PC-9 (cell line): ENCODE measurements at regions not wholly inside any gene's neighbourhood (a gene's known extent, or its start where the extent isn't known, plus 50 kb on each side); places are given as distances from the start of the nearest gene placed in this dataset.
"Not testable (repeated sequence)": the region's sequence is repeated elsewhere in the genome, so short reads cannot be mapped to it uniquely, and the experiment has no call there.

ENCODE experiments used
- BruUV-seq: library from RNA; stranded (reverse); fragments of 400-500 nt; replicated peaks from 2 replicates; lab custom pipeline; 2021; lab: Mats Ljungman, UMichigan
- CTCF ChIA-PET: fragments of 300-600 bp; sonication (Branson Sonifier 250); formaldehyde crosslinking; loops from one replicate; lab custom pipeline; 2022; ENCODE audit warnings: antibody characterized with exemption; lab: Charles Lee
- POLR2A ChIA-PET: fragments of 300-600 bp; sonication (Branson Sonifier 250); formaldehyde crosslinking; loops from one replicate; lab custom pipeline; 2022; ENCODE audit warnings: antibody characterized with exemption; ENCODE audit not compliant: unreplicated experiment; lab: Charles Lee
- DNase-seq, 2 experiments: peaks; one replicate each; pipeline versions ENCODE4 v3.0.0 to v3.0.0-alpha.2; 2015 to 2022; ENCODE audit warnings: mixed read lengths in 1 of 2
- H2AFZ ChIP-seq: fragments of 200-600 bp; sonication (generic); 2 replicates; pipeline ENCODE4 v1.8.1; 2017; ENCODE audit warnings: antibody characterized with exemption
- H3F3A ChIP-seq: fragments of 200-600 bp; sonication (generic); 2 replicates; pipeline ENCODE4 v1.8.1; 2017; ENCODE audit warnings: antibody characterized with exemption, mild to moderate bottlenecking, low read depth; ENCODE audit not compliant: insufficient read depth
- H3K27ac ChIP-seq: fragments of 200-600 bp; sonication (generic); 2 replicates; pipeline ENCODE4 v1.6.1; 2016; ENCODE audit warnings: mixed run types
- H3K27me3 ChIP-seq: fragments of 200-600 bp; sonication (generic); 2 replicates; pipeline ENCODE4 v1.6.1; 2016; ENCODE audit warnings: low read depth, mixed run types; ENCODE audit not compliant: insufficient read depth
- H3K36me3 ChIP-seq: fragments of 200-600 bp; sonication (generic); 2 replicates; pipeline ENCODE4 v1.6.1; 2016; ENCODE audit warnings: low read depth, mixed run types
- H3K4me1 ChIP-seq: fragments of 200-600 bp; sonication (generic); replicated peaks from 2 replicates; pipeline ENCODE4 v1.6.1; 2016; ENCODE audit warnings: mixed run types; ENCODE audit not compliant: insufficient read depth
- H3K4me2 ChIP-seq: fragments of 200-600 bp; sonication (generic); 2 replicates; pipeline ENCODE4 v1.6.1; 2017; ENCODE audit warnings: mixed run types
- H3K4me3 ChIP-seq: fragments of 200-600 bp; sonication (generic); 2 replicates; pipeline ENCODE4 v1.6.1; 2016; ENCODE audit warnings: mixed run types
- H3K79me2 ChIP-seq: fragments of 200-600 bp; sonication (generic); 2 replicates; pipeline ENCODE4 v1.6.1; 2017; ENCODE audit warnings: low read depth, mixed run types
- H3K9me2 ChIP-seq: fragments of 200-600 bp; sonication (generic); 2 replicates; pipeline ENCODE4 v1.8.1; 2017; ENCODE audit warnings: mild to moderate bottlenecking; ENCODE audit not compliant: insufficient read depth
- H3K9me3 ChIP-seq: fragments of 200-600 bp; sonication (generic); 2 replicates; pipeline ENCODE4 v1.8.1; 2016; ENCODE audit warnings: low read depth; ENCODE audit not compliant: insufficient read depth
- H4K20me1 ChIP-seq: fragments of 200-600 bp; sonication (generic); 2 replicates; pipeline ENCODE4 v1.8.1; 2017; ENCODE audit not compliant: insufficient read depth
- CTCF ChIP-seq: fragments of 200-600 bp; sonication (generic); conservative IDR thresholded peaks from 2 replicates; pipeline ENCODE4 v1.6.1; 2017; ENCODE audit warnings: mixed run types, antibody characterized with exemption, mild to moderate bottlenecking, moderate library complexity
- EZH2 ChIP-seq: fragments of 200-600 bp; sonication (generic); IDR thresholded peaks from 2 replicates; pipeline ENCODE4 v1.8.0; 2017; ENCODE audit warnings: antibody characterized with exemption, low read depth
- intact Hi-C: fragments of 100-400 bp; cut with micrococcal nuclease; formaldehyde crosslinking; loops from one replicate; pipeline ENCODE4 v1.10.0; 2022; ENCODE audit not compliant: unreplicated experiment

- BruUV-seq = no TSS peak
- Histone ChIP-seq H3K4me3 (no peak overlapping the region), H2AFZ (no peak overlapping the region), H3K4me1 (no peaks in the 10 kb centered on the region), H3F3A (no peaks in the 10 kb centered on the region), H3K79me2 (no peaks in the 10 kb centered on the region), H3K9me3 (no peaks in the 10 kb centered on the region), H3K4me2 (no peak overlapping the region), H3K27ac (no peak overlapping the region), H3K36me3 (no peaks in the 10 kb centered on the region), H3K9me2 (no peaks in the 10 kb centered on the region), H3K27me3 (no peaks in the 10 kb centered on the region), H4K20me1 (no peaks in the 10 kb centered on the region)
- no peak for DNase-seq
- TF ChIP-seq CTCF (no peak), EZH2 (no peak)
- intact Hi-C loops = no loop called here
- CTCF ChIA-PET = no interaction called here
- POLR2A ChIA-PET = no interaction called here
These were observed 764.2 kb downstream of the TENT5A start for GRCh38 chr6:80988286-80988685.

GRCh38 chr6:80981226-80981625, 771.3 kb downstream of the TENT5A start:
- H3K36me3 ChIP-seq, H3K27me3 ChIP-seq, H2AFZ ChIP-seq, BruUV-seq, H3K4me1 ChIP-seq, H3F3A ChIP-seq, H3K79me2 ChIP-seq, H3K27ac ChIP-seq, H3K9me2 ChIP-seq, H4K20me1 ChIP-seq, H3K9me3 ChIP-seq, H3K4me3 ChIP-seq, CTCF ChIA-PET, H3K4me2 ChIP-seq, POLR2A ChIA-PET, DNase-seq, intact Hi-C loops: not testable (repeated sequence)

- intact Hi-C loops = no loop called here
- no peak for TF ChIP-seq CTCF
- TF ChIP-seq EZH2 = no peak
- no peaks in the 10 kb centered on the region for H4K20me1 ChIP-seq
- BruUV-seq = no TSS peak
- POLR2A ChIA-PET = interaction anchor here (0.7 kb wide), 1 partner anchor 45 kb away, joined by 4 read pairs; no protein-coding TSS in a partner anchor
- no peak for DNase-seq
- no peaks in the 10 kb centered on the region for H3F3A ChIP-seq
- no peaks in the 10 kb centered on the region for H3K27me3 ChIP-seq
- no peaks in the 10 kb centered on the region for H3K9me2 ChIP-seq
- H3K4me3 ChIP-seq = no peak overlapping the region
- H3K36me3 ChIP-seq = no peaks in the 10 kb centered on the region
- no peaks in the 10 kb centered on the region for H3K9me3 ChIP-seq
- H3K79me2 ChIP-seq = no peaks in the 10 kb centered on the region
- no peak overlapping the region for H3K27ac ChIP-seq
- H3K4me1 ChIP-seq = no peaks in the 10 kb centered on the region
- no peak overlapping the region for H3K4me2 ChIP-seq
- no peak overlapping the region for H2AFZ ChIP-seq
- CTCF ChIA-PET = no interaction called here
These were observed 776.1 kb downstream of the TENT5A start for GRCh38 chr6:80976336-80976735.

- no peak overlapping the region for H3K4me2 ChIP-seq
- BruUV-seq = no TSS peak
- H3K4me1 ChIP-seq = no peaks in the 10 kb centered on the region
- no peaks in the 10 kb centered on the region for H3K9me3 ChIP-seq
- POLR2A ChIA-PET = interaction anchor here (0.6 kb wide), 1 partner anchor 438 kb away, joined by 3 read pairs; no protein-coding TSS in a partner anchor
- H3K27me3 ChIP-seq = no peaks in the 10 kb centered on the region
- CTCF ChIA-PET = no interaction called here
- H2AFZ ChIP-seq = no peak overlapping the region
- H4K20me1 ChIP-seq = no peaks in the 10 kb centered on the region
- H3F3A ChIP-seq = no peaks in the 10 kb centered on the region
- no peak for DNase-seq
- H3K4me3 ChIP-seq = no peak overlapping the region
- intact Hi-C loops = no loop called here
- H3K79me2 ChIP-seq = no peaks in the 10 kb centered on the region
- H3K27ac ChIP-seq = no peak overlapping the region
- TF ChIP-seq EZH2 (no peak), CTCF (no peak)
- no peaks in the 10 kb centered on the region for H3K36me3 ChIP-seq
- no peaks in the 10 kb centered on the region for H3K9me2 ChIP-seq
These were observed 777.9 kb downstream of the TENT5A start for GRCh38 chr6:80974579-80974978.
